IMR-90 (cell line): ENCODE measurements at regions not wholly inside any gene's neighbourhood (a gene's known extent, or its start where the extent isn't known, plus 50 kb on each side); places are given as distances from the start of the nearest gene placed in this dataset.
"Not testable (repeated sequence)": the region's sequence is repeated elsewhere in the genome, so short reads cannot be mapped to it uniquely, and the experiment has no call there.

Experiments
- CEBPB ChIP-seq: IDR thresholded peaks from 2 replicates; pipeline ENCODE4 v1.6.1; 2012; ENCODE audit warnings: low read depth, low read length, improper control_type of control experiment
- CHD1 ChIP-seq: IDR thresholded peaks from 2 replicates; pipeline ENCODE4 v1.6.1; 2012; ENCODE audit warnings: low read depth, low read length, improper control_type of control experiment
- FOS ChIP-seq: fragments of 150-350 bp; IDR thresholded peaks from 2 replicates; pipeline ENCODE4 v1.6.1; 2016; ENCODE audit warnings: low read depth, low read length
- MAFK ChIP-seq: IDR thresholded peaks from 2 replicates; pipeline ENCODE4 v1.6.1; 2012; ENCODE audit warnings: low read depth, low read length, improper control_type of control experiment
- MAZ ChIP-seq: IDR thresholded peaks from 2 replicates; pipeline ENCODE4 v1.6.1; 2012; ENCODE audit warnings: low read depth, mild to moderate bottlenecking, low read length, improper control_type of control experiment, moderate library complexity, borderline replicate concordance
- MXI1 ChIP-seq: IDR thresholded peaks from 2 replicates; pipeline ENCODE4 v1.6.1; 2012; ENCODE audit warnings: low read depth, mild to moderate bottlenecking, low read length, moderate library complexity, borderline replicate concordance
- POLR2A ChIP-seq: IDR thresholded peaks from 2 replicates; pipeline ENCODE4 v1.6.1; 2012; ENCODE audit warnings: mild to moderate bottlenecking, low read depth, low read length
- RAD21 ChIP-seq: IDR thresholded peaks from 2 replicates; pipeline ENCODE4 v1.6.1; 2012; ENCODE audit warnings: low read length, improper control_type of control experiment
- RCOR1 ChIP-seq: IDR thresholded peaks from 2 replicates; pipeline ENCODE4 v1.6.1; 2012; ENCODE audit warnings: mild to moderate bottlenecking, low read length, improper control_type of control experiment; ENCODE audit not compliant: insufficient replicate concordance
- SMC3 ChIP-seq: fragments of 150-350 bp; IDR thresholded peaks from 2 replicates; pipeline ENCODE4 v1.6.1; 2016; ENCODE audit warnings: low read depth, mild to moderate bottlenecking, antibody characterized with exemption, low read length, moderate library complexity
- TF ChIP-seq, protein P1 (sequence below): conservative IDR thresholded peaks from 2 replicates; pipeline ENCODE4 v1.5.1; 2012; ENCODE audit warnings: mild to moderate bottlenecking, low read depth, low read length, improper control_type of control experiment
- TF ChIP-seq, protein P2 (sequence below): fragments of 150-350 bp; IDR thresholded peaks from 2 replicates; pipeline ENCODE4 v1.6.1; 2016; ENCODE audit warnings: low read depth, mild to moderate bottlenecking, low read length, moderate library complexity, borderline replicate concordance

DNA sequence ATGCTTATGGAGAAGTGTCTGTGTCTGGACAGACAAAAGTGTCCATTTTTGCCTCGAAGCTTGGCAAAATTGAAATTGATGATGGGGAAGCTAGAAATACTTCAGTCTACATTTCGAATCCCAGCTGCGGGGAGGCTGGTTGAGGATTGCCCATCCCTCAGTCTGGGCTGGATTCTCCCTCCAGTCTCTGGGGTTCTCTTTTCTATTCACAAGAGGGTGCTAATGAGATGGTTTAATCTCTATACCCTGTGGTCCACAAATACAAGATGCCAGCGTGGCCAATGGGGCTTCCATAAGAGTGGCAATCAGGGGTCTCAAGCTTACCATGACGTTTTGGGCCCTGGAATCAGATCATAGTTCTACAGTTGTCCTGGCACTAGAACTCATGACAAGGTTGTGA lies 78.9 kb downstream of the GOLGA8T start:
- TF ChIP-seq, protein P1, sequence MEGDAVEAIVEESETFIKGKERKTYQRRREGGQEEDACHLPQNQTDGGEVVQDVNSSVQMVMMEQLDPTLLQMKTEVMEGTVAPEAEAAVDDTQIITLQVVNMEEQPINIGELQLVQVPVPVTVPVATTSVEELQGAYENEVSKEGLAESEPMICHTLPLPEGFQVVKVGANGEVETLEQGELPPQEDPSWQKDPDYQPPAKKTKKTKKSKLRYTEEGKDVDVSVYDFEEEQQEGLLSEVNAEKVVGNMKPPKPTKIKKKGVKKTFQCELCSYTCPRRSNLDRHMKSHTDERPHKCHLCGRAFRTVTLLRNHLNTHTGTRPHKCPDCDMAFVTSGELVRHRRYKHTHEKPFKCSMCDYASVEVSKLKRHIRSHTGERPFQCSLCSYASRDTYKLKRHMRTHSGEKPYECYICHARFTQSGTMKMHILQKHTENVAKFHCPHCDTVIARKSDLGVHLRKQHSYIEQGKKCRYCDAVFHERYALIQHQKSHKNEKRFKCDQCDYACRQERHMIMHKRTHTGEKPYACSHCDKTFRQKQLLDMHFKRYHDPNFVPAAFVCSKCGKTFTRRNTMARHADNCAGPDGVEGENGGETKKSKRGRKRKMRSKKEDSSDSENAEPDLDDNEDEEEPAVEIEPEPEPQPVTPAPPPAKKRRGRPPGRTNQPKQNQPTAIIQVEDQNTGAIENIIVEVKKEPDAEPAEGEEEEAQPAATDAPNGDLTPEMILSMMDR: not testable (repeated sequence)
- TF ChIP-seq CHD1, POLR2A, MAZ, MXI1, CEBPB, MAFK, FOS, SMC3, RAD21, RCOR1: not testable (repeated sequence)
- TF ChIP-seq, protein P2, sequence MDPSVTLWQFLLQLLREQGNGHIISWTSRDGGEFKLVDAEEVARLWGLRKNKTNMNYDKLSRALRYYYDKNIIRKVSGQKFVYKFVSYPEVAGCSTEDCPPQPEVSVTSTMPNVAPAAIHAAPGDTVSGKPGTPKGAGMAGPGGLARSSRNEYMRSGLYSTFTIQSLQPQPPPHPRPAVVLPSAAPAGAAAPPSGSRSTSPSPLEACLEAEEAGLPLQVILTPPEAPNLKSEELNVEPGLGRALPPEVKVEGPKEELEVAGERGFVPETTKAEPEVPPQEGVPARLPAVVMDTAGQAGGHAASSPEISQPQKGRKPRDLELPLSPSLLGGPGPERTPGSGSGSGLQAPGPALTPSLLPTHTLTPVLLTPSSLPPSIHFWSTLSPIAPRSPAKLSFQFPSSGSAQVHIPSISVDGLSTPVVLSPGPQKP: not testable (repeated sequence)
